HFFc6 (cell line): ENCODE measurements at regions not wholly inside any gene's neighbourhood (a gene's known extent, or its start where the extent isn't known, plus 50 kb on each side); places are given as distances from the start of the nearest gene placed in this dataset.

ENCODE experiments used
- DNase-seq: peaks from one replicate; pipeline ENCODE4 v3.0.0-alpha.2; 2018
- H3K27ac Mint-ChIP-seq: 2 replicates; pipeline ENCODE4 v1.8.0; 2020; ENCODE audit warnings: mild to moderate bottlenecking, mixed read lengths
- H3K27me3 Mint-ChIP-seq: 2 replicates; pipeline ENCODE4 v1.8.0; 2021; ENCODE audit warnings: mild to moderate bottlenecking, moderate library complexity, mixed read lengths; ENCODE audit not compliant: insufficient read depth
- H3K36me3 Mint-ChIP-seq: 2 replicates; pipeline ENCODE4 v1.8.0; 2021; ENCODE audit warnings: low read depth, mixed read lengths
- H3K4me1 Mint-ChIP-seq: 2 replicates; pipeline ENCODE4 v1.8.0; 2020; ENCODE audit warnings: low read depth, mixed read lengths
- H3K4me3 Mint-ChIP-seq: 2 replicates; pipeline ENCODE4 v1.8.0; 2020; ENCODE audit warnings: mild to moderate bottlenecking, moderate library complexity, mixed read lengths
- H3K9me3 Mint-ChIP-seq: 2 replicates; pipeline ENCODE4 v1.8.0; 2020; ENCODE audit warnings: mild to moderate bottlenecking, mixed read lengths
- CTCF ChIP-seq: fragments of 200-600 bp; sonication (generic); IDR thresholded peaks from 2 replicates; pipeline ENCODE4 v1.5.0; 2021; ENCODE audit warnings: antibody characterized with exemption, mild to moderate bottlenecking

DNA sequence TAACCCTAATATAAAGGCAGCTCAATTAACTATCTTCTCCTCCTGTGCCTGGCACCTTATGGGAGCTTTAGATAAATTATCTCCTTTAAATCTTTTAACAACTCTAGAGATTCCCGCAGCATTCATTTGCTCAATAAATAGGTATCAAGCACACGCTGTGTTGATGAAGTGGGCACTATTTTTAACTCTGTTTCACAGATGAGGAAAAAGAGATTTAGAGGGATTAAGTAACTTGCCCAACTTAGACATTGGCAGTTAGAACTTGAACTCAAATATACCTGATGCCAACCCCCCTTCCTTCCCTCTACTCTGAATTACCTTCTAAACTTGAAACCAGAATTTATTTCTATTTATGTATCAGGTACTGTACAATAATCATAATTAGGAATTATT lies 112.4 kb downstream of the SH3TC2 start:
- DNase-seq, result no peak
- Mint-ChIP-seq H3K9me3 (no peaks in the 10 kb centered on the region), H3K4me3 (no peak overlapping the region), H3K36me3 (peaks cover 5% of the 10 kb centered on the region; the same call in 1 of the 2 replicates), H3K4me1 (peaks cover 14% of the 10 kb centered on the region), H3K27ac (no peak overlapping the region), H3K27me3 (no peaks in the 10 kb centered on the region)
- TF ChIP-seq CTCF, result no peak

DNA sequence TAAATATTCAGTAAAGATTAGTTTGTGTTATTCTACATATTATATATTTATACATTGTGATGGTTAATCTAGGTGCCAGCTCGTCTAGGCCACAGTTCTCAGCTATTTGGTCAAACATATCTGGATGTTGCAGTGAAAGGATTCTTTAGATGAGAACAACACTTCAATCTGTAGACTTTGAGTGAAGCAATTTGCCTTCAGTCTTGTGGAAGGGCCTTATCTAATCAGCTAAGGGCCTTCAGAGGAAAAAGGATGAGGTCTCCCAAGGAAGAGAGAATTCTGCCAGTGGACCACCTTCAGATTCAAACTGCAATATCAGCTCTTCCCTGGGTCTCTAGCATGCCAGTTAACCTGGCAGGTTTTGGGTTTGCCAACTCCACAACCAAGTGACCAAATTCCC lies 112.0 kb downstream of the SH3TC2 start:
- peaks cover 5% of the 10 kb centered on the region; the same call in 1 of the 2 replicates for H3K36me3 Mint-ChIP-seq
- no peaks in the 10 kb centered on the region for H3K9me3 Mint-ChIP-seq
- H3K27me3 Mint-ChIP-seq, result no peaks in the 10 kb centered on the region
- DNase-seq, result no peak
- no peak overlapping the region for H3K27ac Mint-ChIP-seq
- TF ChIP-seq CTCF, result no peak
- H3K4me1 Mint-ChIP-seq, result peaks cover 14% of the 10 kb centered on the region
- H3K4me3 Mint-ChIP-seq, result no peak overlapping the region

DNA sequence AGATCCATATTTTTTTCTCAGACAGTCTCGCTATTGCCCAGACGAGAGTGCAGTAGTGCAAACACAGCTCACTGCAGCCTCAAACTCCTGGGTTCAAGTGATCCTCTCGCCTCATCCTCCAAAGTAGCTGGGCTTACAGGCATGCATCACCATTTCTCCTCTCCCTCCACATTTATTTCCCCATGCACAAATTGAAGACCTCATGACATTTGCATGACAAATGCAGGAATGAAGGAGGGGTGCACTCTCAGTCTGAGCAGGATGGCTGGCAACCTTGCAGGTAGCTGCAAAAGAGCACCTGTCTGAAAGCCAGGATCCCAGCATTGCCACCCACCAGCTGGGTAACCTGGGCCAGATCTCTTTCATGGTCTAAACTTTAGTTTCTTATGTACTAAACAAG lies 111.2 kb downstream of the SH3TC2 start:
- H3K4me3 Mint-ChIP-seq, result no peak overlapping the region
- H3K27me3 Mint-ChIP-seq, result no peaks in the 10 kb centered on the region
- no peak for TF ChIP-seq CTCF
- no peak overlapping the region for H3K27ac Mint-ChIP-seq
- H3K9me3 Mint-ChIP-seq, result no peaks in the 10 kb centered on the region
- H3K4me1 Mint-ChIP-seq, result peaks cover 14% of the 10 kb centered on the region
- peaks cover 5% of the 10 kb centered on the region; the same call in 1 of the 2 replicates for H3K36me3 Mint-ChIP-seq
- no peak for DNase-seq

DNA sequence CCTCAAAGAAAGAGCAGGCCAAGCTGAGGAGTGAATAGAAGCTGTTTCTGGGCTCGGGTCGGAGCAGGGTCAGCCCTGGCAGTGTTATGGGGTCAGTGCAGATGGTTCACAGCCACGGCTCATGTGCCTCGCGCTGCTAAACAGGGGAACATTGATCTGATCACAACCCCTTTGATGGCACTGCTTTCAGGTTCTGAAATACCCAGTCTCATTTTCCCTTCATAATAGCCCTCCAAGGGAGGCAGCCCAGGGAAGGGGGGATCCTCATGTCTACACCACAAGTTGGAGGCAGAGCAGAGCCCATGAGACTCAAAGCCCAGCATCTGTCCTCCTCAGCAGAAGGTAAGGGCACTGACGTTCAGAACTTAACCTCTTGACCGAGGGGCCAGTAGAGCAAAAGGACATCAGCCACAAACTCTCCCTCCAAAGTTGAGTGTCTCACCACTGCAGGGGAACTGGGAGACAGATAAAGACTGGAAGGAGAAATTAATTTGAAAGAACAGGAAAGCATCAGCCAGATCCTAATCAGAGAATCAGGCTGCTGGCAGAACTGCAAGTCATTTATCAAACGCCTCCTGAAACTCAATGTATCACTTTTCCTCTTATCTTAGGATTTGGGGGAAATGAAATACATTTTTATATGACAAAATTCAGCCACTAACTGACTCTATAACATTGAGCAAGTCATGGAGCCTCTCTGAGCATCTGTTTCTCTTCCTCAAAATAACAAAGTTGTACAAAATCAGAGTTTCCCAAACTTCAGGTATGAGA lies 110.6 kb downstream of the SH3TC2 start:
- no peak for DNase-seq
- Mint-ChIP-seq H3K36me3 (peaks cover 5% of the 10 kb centered on the region; the same call in 1 of the 2 replicates), H3K27me3 (no peaks in the 10 kb centered on the region), H3K4me3 (no peak overlapping the region), H3K4me1 (peaks cover 18% of the 10 kb centered on the region), H3K27ac (no peak overlapping the region), H3K9me3 (no peaks in the 10 kb centered on the region)
- no peak for TF ChIP-seq CTCF

GRCh38 chr5:148953711-148954110 lies 109.2 kb downstream of the SH3TC2 start:
- Mint-ChIP-seq H3K27ac (no peak overlapping the region), H3K9me3 (no peaks in the 10 kb centered on the region), H3K4me1 (peaks cover 32% of the 10 kb centered on the region), H3K36me3 (peaks cover 5% of the 10 kb centered on the region; the same call in 1 of the 2 replicates), H3K27me3 (no peaks in the 10 kb centered on the region), H3K4me3 (no peak overlapping the region)
- no peak for DNase-seq
- TF ChIP-seq CTCF, result no peak
